Muscle of leg (tissue), 3 donors: ENCODE measurements at regions not wholly inside any gene's neighbourhood (a gene's known extent, or its start where the extent isn't known, plus 50 kb on each side); places are given as distances from the start of the nearest gene placed in this dataset.
A peak's percentile ranks its signal among the peaks of the same experiment; 100 is the strongest.

ENCODE experiments used
- DNase-seq: peaks from one replicate; pipeline ENCODE4 v3.0.0; 2013
- H3K27ac ChIP-seq: one replicate; pipeline ENCODE4 v1.5.1; 2013; ENCODE audit warnings: mild to moderate bottlenecking, low read length, control low read depth
- H3K27me3 ChIP-seq: one replicate; pipeline ENCODE4 v1.6.1; 2013; ENCODE audit warnings: low read length; ENCODE audit not compliant: control insufficient read depth, insufficient read depth
- H3K36me3 ChIP-seq: one replicate; pipeline ENCODE4 v1.6.1; 2013; ENCODE audit warnings: low read length; ENCODE audit not compliant: control insufficient read depth, insufficient read depth
- H3K4me1 ChIP-seq: one replicate; pipeline ENCODE4 v1.6.1; 2013; ENCODE audit warnings: low read length; ENCODE audit not compliant: control insufficient read depth, insufficient read depth
- H3K4me3 ChIP-seq: one replicate; pipeline ENCODE4 v1.5.1; 2013; ENCODE audit warnings: low read length, control low read depth
- H3K9me3 ChIP-seq: replicated peaks from 2 replicates; pipeline ENCODE4 v1.6.1; 2013; ENCODE audit warnings: low read depth, low read length; ENCODE audit not compliant: control insufficient read depth
- WGBS: methylation state at CpG from one replicate; pipeline ENCODE4 v1.1.5; 2013; ENCODE audit warnings: missing lambda C conversion rate; ENCODE audit not compliant: insufficient coverage; 5-methylcytosine and 5-hydroxymethylcytosine counted together

GRCh38 chr5:100306000-100306399 lies 229.2 kb upstream of the FAM174A start:
- Histone ChIP-seq H3K4me1 (no peaks in the 10 kb centered on the region), H3K27ac (no peak overlapping the region), H3K36me3 (no peaks in the 10 kb centered on the region), H3K27me3 (no peaks in the 10 kb centered on the region), H3K4me3 (no peak overlapping the region), H3K9me3 (no peaks in the 10 kb centered on the region)
- DNase-seq: no peak

- WGBS: no CpG with 5 or more reads among the region's 1 CpG
Observed at GRCh38 chr5:100303216-100303615, 232.0 kb upstream of the FAM174A start.

GRCh38 chr5:100299261-100299660 lies 235.9 kb upstream of the FAM174A start:
- no CpG with 5 or more reads among the region's 2 CpGs for WGBS
- Histone ChIP-seq H3K27me3 (no peaks in the 10 kb centered on the region), H3K4me3 (no peak overlapping the region), H3K4me1 (no peaks in the 10 kb centered on the region), H3K9me3 (no peaks in the 10 kb centered on the region), H3K36me3 (no peaks in the 10 kb centered on the region), H3K27ac (no peak overlapping the region)
- DNase-seq: no peak

More at GRCh38 chr5:100303216-100303615, 232.0 kb upstream of the FAM174A start:
- DNase-seq: peak; percentile 53
- no peaks in the 10 kb centered on the region for H3K4me1 ChIP-seq
- no peaks in the 10 kb centered on the region for H3K27me3 ChIP-seq
- H3K4me3 ChIP-seq: no peak overlapping the region
- no peak overlapping the region for H3K27ac ChIP-seq
- H3K9me3 ChIP-seq: no peaks in the 10 kb centered on the region
- H3K36me3 ChIP-seq: no peaks in the 10 kb centered on the region

GRCh38 chr5:100276071-100276470 lies 259.1 kb upstream of the FAM174A start:
- Histone ChIP-seq H3K4me3 (no peak overlapping the region), H3K27ac (no peak overlapping the region), H3K9me3 (no peaks in the 10 kb centered on the region), H3K36me3 (no peaks in the 10 kb centered on the region), H3K4me1 (no peaks in the 10 kb centered on the region), H3K27me3 (no peaks in the 10 kb centered on the region)
- DNase-seq: no peak

- no peaks in the 10 kb centered on the region for H3K27me3 ChIP-seq
- H3K4me3 ChIP-seq: no peak overlapping the region
- WGBS: no CpG with 5 or more reads among the region's 1 CpG
- no peaks in the 10 kb centered on the region for H3K36me3 ChIP-seq
- no peaks in the 10 kb centered on the region for H3K9me3 ChIP-seq
- H3K4me1 ChIP-seq: no peaks in the 10 kb centered on the region
- H3K27ac ChIP-seq: no peak overlapping the region
- no peak for DNase-seq
Observed at GRCh38 chr5:100275631-100276030, 259.5 kb upstream of the FAM174A start.

GRCh38 chr5:100273846-100274580 lies 261.2 kb upstream of the FAM174A start:
- no peak overlapping the region for H3K4me3 ChIP-seq
- DNase-seq: no peak
- H3K4me1 ChIP-seq: no peaks in the 10 kb centered on the region
- no peak overlapping the region for H3K27ac ChIP-seq
- no peaks in the 10 kb centered on the region for H3K36me3 ChIP-seq
- no peaks in the 10 kb centered on the region for H3K9me3 ChIP-seq
- no CpG with 5 or more reads among the region's 2 CpGs for WGBS
- H3K27me3 ChIP-seq: no peaks in the 10 kb centered on the region

GRCh38 chr5:100270023-100270771 lies 265.0 kb upstream of the FAM174A start:
- Histone ChIP-seq H3K4me3 (no peak overlapping the region), H3K27me3 (no peaks in the 10 kb centered on the region), H3K9me3 (no peaks in the 10 kb centered on the region), H3K4me1 (no peaks in the 10 kb centered on the region), H3K27ac (peak overlapping the region; percentile 15), H3K36me3 (no peaks in the 10 kb centered on the region)
- peak; percentile 54 for DNase-seq
- WGBS: no CpG with 5 or more reads among the region's 7 CpGs

GRCh38 chr5:100260968-100261367 lies 274.2 kb upstream of the FAM174A start:
- no peak for DNase-seq
- WGBS: no CpG with 5 or more reads among the region's 2 CpGs
- no peak overlapping the region for H3K4me3 ChIP-seq
- no peaks in the 10 kb centered on the region for H3K4me1 ChIP-seq
- no peaks in the 10 kb centered on the region for H3K9me3 ChIP-seq
- H3K36me3 ChIP-seq: no peaks in the 10 kb centered on the region
- no peaks in the 10 kb centered on the region for H3K27me3 ChIP-seq
- no peak overlapping the region for H3K27ac ChIP-seq

GRCh38 chr5:100252944-100253343 lies 282.2 kb upstream of the FAM174A start:
- Histone ChIP-seq H3K4me3 (no peak overlapping the region), H3K4me1 (no peaks in the 10 kb centered on the region), H3K9me3 (no peaks in the 10 kb centered on the region), H3K27ac (no peak overlapping the region), H3K27me3 (no peaks in the 10 kb centered on the region), H3K36me3 (no peaks in the 10 kb centered on the region)
- DNase-seq: no peak

- no peaks in the 10 kb centered on the region for H3K4me1 ChIP-seq
- no peaks in the 10 kb centered on the region for H3K36me3 ChIP-seq
- no peaks in the 10 kb centered on the region for H3K27me3 ChIP-seq
- WGBS: no CpG with 5 or more reads among the region's 3 CpGs
- no peak overlapping the region for H3K4me3 ChIP-seq
- H3K27ac ChIP-seq: no peak overlapping the region
- no peaks in the 10 kb centered on the region for H3K9me3 ChIP-seq
- DNase-seq: no peak
Observed at GRCh38 chr5:100252037-100252436, 283.1 kb upstream of the FAM174A start.
